HG03280 (cell line): ENCODE measurements at regions not wholly inside any gene's neighbourhood (a gene's known extent, or its start where the extent isn't known, plus 50 kb on each side); places are given as distances from the start of the nearest gene placed in this dataset.

ENCODE experiments used
- ATAC-seq: cut with Tn5 transposase; IDR thresholded peaks from one replicate; pipeline ENCODE4 v1.9.1; 2021; ENCODE audit warnings: mild to moderate bottlenecking, moderate library complexity; ENCODE audit not compliant: unreplicated experiment

DNA sequence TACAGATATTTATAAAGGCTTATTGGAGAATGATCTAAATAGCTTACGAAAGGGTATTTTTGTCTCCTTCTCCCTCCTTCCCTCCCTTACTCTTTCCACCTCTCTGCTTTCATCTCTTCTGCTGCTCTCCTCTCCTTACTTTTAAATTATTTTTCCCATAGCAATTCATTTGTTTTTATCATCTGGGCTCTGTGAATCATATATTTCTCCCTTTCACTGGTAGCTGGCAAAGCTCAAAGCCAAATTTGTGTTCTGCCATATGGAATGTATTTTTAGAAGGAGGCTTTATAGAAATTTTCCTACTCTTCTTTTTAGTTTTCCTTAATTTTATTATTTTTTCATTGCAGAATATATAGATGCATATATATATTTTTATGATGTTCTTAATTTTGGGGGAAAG lies 385.8 kb downstream of the C3orf38 start:
- no peak for ATAC-seq

DNA sequence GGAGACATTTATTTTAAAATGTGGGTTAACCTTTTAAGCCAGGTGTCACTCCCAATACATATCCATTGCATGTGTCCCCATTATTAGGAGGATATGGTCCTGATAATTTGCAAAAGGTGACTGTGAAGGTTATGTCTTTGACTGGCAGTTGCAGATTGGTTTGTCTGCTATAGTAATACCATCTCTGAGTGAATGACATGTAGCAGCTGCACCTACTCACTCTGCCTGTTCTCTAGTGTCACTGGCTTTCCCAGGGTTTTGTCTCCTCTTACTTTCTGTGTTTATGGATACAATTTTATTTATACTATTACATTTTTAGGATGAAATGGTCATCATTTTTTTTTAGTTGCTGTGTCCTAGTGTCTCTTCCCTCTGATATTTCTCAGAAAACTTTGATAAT lies 393.2 kb downstream of the C3orf38 start:
- no peak for ATAC-seq

DNA sequence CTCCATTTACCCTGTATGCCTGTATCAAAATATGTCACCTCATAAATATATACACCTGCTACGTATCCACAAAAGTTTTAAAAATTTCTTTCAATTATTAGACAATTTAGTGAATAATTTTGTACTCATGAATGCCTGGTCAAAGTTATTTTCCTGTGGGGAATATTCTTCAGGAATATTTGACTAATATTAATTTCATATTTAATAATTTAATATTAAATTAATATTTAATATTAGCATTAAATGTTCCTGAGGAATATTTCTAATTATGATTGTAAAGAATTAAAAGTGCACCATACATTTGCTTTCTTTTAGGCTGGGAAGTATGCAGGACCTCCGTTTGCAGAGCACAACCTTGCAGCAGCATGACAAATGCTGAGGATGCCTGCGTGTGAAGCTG lies 422.7 kb downstream of the C3orf38 start:
- no peak for ATAC-seq

DNA sequence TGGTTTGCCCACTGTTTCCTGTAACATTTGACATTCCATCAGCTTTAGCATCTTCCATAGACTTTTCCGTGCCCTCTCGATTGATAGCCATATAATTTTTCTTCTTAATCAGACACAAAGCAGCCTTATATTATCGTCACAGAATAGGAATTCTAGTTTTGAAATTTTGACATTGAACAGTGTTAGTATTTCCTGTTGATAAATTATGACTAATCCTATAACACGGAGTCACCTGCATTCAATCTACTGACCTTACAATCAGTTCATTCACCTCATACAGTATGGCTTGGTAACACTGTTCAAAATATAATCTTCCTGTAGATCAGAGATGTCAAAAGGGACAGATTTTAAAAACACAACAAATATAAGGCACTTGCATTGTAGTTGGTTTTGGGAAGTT lies 423.7 kb downstream of the C3orf38 start:
- ATAC-seq: no peak

DNA sequence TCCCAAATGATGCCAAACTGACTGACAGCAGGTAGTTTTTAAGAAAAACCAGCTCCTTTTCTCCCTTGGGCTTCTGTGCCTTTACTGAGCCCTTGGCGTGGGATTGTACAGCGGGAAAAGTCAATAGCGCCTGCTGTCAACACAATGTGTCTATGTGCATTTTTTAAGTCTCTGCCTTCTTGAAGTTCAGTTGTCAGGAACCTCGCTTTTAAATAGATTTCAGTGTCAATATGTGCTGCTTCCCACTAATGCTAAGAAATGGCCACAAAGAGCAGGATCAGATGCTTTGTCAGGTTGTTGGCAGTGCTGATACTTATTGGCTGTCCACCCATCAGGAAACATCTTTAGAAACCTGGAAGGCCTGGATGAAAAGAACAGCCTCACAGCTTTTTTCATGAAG lies 424.4 kb downstream of the C3orf38 start:
- no peak for ATAC-seq

DNA sequence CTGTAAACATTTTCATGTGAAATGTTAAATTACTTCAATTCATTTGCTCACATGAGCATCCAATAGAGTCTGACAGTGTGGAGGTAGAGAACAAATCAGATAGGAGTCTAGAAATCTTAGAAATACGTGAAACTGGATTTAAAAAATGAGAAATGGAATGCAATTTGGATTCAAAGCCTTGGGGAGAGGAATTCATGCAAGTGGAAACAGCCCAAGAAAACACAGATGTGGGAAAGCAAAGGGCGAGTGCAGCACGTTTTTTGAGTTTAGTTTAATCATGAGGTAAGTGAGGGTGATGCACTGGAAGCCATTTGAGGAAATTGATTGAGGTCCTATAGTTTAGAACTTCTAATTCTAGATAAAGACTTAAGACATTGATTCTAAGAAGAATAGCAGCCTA lies 434.7 kb downstream of the C3orf38 start:
- no peak for ATAC-seq

DNA sequence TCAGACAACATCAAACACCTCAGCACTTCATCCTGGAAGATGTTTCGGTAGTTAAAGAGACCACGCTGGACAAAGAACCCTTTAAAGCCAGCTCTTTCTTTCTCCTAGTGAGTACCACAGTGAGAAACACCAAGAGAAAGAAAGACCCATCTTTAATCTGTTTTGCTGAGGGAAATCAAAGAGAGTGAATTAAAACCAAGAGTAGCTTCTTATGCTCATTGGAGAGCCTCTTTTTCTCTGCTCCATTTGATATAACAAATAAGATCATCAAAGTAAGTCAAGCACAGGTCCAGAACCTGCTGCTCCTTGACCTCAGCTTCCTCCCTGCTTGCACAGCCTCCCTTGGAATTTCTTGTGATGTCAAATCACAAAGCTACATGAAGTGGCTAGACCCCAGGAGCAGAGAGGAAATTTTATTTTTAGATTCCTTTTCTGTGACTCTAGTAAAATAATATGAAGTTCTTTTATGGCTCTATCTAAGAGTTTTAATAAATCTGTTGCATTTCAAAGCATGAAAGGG lies 436.4 kb downstream of the C3orf38 start:
- no peak for ATAC-seq

DNA sequence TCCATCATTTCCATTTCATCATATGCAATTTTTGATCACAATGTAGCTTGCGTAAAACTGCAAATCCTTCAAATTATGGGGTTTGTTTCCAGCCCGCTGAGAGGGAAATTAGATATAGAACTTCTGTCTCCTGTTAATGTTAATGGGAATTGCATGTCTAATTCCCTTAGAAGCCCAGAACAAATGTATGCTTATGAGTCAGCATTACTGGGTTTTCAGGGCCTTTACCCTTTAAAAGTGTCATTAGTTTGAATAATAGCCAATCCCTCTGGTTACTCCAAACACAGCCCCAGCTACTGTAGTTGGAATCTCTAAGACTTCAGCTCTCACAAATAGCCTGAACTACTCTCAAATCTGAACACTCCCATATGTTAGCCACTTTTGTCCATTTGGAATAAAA lies 439.4 kb downstream of the C3orf38 start:
- no peak for ATAC-seq

DNA sequence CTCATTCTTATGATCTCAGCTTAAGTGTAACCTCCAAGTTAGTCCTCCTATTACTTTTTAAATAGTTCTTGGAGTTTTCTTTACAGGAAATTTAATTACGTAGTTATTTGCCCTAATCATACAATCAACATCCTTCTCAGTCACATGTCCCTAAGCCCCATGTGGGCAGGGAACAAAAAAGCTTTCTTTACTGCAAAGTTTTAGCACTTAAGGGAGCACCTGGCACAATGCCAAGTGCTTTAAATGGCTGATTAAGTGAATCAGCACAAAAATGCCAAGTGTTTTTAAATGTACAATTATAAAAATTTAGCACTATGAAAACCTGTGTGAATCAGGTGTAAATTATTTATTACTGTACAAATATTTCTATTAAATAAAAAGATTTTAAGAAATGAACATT lies 445.3 kb downstream of the C3orf38 start:
- no peak for ATAC-seq

DNA sequence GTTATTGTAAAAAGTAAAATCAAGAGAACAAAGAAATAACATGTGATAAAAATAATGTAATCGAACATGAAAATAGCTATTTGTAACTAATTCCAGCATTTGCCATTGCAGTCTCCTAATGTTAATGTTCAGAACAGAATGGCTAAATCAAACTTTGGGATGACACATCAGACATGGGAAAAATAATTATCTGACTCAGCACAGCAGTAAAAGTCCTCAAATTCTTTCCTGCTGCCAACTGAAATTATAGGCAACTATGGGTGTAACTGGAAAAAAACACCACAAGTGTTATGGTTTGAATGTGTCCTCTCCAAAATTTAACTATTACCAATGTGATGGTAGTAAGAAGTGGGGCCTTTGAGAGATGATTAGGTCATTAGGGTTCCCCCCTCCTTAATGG lies 446.7 kb downstream of the C3orf38 start:
- ATAC-seq: no peak

DNA sequence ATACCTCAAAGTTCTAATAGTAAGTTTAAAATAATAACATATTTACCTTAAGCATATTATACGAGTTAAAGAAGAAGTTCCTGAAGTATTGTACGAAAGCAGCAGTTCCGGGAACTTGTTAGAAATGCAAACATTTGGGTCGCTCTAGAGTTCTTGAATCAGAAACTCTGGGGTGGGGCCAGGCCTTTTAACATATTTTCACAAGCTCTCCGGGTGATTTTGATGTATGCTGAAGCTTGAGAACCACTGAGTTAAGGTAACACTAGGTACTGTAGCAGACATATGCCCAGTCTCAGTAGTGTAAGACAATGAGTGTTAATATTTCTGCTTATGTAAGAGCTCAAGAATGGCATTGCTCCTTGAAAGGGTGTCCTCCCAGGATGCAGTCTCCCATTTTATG lies 461.1 kb downstream of the C3orf38 start:
- ATAC-seq: no peak

DNA sequence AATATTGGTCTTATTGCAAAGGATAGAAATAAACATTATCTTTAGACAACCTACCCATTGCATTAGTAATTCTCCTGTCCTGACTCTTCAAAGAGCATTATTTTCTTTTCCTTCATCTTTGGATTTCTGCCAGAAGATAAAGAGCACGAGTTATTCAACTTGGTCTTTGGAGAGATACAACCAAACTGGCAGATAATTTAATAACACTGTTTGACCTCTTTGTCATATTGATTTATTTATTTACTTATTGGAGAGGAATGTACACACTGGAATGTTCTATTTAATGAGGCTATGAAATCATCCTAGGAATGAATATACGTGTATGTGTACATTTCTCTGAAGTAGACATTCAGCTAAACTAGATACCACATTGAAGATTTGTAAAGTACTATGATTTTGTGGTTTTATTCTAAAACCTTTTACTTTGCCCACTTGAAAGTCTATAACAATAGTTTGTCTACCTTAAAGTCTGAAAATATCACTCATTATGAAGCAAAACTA lies 462.1 kb downstream of the C3orf38 start:
- no peak for ATAC-seq

DNA sequence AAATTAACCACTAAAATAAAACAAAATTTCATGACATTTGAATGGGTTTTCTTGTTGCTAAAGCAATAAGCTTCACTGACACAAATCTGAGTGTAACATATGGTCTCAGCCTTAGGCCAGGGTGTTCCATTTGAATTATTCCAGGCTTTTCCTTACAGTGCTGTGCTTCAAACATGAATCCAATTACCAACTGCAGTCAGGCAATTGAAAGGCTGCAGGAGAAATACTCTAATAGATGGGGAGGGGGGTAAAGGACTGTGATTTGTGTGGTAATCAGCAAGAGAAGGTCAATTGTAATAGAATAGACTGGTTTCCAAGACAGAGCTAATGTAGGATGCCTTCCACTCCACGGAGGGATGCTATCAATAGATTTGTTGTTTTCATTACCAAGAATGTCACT lies 466.7 kb downstream of the C3orf38 start:
- no peak for ATAC-seq

DNA sequence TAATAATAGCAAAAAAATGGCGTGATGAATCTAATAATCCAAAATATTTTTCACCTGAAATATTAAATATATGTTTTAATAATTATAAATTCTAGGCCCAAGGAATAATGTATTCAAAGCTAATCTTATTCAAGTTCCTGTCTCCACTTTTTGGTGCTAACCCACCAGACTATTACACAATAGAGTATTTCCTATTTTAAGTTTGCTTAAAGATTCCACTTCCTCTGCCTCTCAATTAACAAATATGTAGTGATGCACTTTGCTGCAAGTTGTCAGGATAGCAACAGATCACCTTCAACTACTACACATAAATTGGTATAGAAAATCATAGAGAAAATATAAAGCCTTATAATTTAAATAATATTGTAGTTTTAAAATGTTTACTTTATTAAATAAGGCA lies 467.5 kb downstream of the C3orf38 start:
- no peak for ATAC-seq

DNA sequence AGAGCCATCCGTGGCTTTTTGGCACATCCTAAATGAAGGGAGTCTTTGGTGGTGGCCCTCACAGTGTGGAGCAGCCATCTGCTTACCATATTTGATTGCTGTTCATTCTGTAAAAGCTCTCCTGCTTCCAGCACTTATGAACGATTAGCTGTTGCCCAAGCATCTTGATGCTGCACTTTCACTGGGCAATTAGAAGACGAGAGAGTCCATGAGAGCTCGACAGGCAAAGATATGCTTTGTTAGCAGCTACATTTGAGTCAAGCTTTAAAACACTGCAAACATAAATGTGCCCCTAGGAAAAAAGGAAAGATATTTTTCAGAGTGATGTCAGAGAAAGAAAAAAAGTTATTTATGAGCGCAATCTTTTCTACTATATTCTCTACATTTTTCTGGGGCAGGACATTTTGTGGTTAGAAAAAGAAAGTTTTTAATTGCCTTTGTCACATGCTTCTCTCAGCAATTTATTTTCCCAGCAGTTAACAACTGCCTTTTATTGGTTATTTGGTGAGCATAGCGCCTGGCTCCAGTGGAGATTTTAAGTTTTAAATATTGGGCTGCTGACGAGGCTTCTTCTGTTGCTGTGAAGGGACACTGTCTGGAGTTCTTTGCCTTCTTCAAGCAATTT lies 468.4 kb downstream of the C3orf38 start:
- ATAC-seq: no peak

DNA sequence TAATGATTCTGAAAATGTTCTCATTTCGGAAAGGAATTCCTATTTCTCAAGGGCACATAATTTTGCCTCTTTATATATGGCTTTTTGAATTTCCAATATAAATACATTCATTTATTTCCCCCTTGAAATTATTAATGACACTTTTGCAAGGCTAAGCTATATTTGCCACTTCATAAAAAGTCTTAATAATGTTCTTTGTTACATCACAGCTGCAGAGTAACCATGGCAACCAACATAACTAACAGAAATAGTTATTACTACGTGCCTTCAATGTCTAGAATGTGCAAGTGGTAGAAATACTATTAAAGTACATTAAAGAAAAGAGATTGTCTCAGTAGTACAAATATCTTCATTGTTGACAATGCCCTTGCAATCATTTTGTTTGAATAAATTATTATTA lies 471.8 kb downstream of the C3orf38 start:
- ATAC-seq: no peak

DNA sequence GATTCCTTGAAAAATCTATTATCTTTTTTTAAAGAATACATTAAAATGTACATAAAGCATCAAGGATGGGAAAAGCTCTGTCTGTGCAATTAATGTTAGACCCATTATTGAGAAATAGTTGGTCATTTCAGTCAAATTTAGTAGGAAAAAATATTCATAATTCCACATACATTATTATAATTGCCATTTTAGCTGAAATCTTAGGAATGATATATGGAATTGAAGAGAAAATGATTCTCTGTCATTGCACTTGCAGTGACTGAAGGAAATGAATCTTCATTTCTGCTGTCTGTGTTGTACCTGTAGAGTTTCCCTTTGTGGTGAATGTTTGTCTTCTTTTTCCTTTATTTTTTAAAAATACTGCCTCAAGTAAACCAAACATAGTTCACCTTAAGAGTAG lies 473.9 kb downstream of the C3orf38 start:
- no peak for ATAC-seq

DNA sequence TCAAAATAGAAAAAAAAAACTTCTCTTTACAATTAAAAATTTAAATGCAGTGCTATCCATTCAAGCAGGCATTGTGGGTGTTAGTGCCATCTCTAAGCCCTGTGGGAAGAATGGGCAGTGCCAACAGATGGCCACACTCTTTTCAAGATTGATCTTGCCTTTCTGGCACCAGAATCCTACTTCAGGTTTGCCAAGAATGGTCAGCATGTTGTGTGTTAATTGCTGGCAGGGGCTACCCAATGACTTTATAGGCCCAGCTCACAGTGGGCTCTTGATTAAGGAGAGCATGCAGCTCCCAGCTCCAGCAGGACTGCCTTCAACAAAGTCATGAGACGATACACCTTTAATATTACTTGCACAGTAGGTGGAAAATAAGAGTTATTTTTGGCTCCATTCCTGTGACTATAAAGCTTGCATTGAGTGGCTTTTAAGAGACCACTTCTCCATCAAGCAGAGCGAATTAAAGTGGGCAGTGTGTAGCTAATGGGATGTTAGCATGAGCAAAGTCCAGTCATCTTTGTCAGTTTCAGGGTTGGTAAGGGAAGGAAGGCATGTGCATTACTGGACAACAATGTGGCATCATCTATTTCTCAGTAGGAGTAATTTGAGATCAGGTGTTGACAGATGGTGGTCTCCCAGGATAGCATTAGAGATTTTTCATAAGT lies 476.8 kb downstream of the C3orf38 start:
- no peak for ATAC-seq

DNA sequence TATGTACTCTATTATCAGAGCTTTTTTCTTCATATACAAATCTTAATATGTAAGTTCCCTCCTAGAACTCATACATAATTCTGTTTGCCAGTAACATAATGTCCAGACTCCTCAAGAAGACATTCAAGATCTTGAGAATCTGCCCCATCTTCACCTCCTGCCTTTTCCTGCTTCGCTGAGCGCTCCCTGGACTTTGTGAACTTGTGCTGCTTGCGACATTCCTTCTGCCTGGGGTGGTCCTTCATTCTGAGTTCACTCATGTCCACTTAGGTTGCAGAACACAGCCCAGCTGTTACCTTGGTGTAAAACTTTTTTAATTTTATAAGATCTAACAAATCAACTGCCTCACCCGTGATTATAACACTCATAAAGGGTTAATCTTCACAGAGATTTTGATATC lies 478.5 kb upstream of the EPHA3 start:
- ATAC-seq: no peak

DNA sequence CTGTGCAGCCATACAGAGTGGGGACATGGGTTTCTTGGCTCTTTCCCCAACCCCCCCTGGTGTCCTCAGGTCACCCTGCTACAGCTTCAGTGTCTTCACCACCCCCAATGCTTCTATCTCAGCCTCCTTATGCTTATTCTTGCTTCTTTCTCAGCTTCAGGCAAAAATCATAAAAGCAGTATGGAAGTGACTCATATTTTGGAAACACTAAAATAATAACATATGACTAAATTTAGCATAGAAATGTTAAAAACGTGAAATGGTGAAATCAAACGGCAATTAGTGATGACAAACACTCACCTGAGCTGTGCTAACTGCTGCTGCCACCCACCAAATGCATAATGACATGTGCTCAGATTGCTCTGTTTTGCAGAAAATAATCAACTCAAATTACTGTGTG lies 475.2 kb upstream of the EPHA3 start:
- ATAC-seq: no peak

DNA sequence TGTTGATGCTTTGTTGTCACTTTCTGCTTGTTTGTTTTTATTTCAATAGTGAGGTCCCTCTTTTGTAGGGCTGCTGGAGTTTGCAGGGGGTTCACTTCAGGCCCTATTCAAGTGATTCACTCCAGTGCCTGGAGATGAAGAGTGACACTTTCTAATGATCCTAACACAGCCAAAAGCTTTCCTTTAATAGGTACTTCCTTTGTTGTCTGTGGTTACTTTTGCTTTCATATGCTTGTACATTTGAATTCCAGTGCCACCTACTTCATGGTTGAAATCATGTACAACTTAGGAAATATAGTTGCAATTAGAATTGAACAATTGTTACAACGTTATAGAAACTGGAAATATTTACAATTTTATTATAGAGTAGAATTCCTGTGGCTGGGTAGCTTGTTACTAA lies 466.8 kb upstream of the EPHA3 start:
- no peak for ATAC-seq

DNA sequence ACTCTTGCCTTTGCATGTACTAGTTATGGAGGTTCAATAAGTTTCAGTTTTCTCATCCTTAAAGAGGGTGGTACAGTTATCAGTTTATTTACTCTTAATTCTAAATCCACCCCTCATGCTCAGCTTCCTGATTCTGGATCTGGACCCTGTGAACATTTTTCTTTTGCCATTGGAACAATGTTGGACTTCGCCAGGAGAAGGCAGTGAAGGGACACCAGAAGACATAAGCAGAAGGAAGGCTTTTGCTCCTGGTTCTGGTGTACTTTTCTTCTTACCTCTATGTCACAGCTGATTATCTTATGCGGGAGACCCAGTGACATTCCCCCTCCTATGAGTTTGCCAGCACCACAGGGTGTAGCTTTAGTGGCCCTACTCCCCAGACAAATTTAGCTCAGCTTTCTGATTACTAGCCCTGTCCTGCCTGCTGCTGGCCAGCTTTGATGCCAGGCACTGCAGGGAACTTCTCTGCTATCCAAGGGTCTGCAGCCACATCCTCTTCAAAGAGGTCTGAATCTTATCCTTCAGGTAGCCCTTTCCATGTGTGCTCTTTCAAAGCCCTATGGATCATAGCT lies 466.3 kb upstream of the EPHA3 start:
- ATAC-seq: no peak
